HG03342 (cell line): ENCODE measurements at regions not wholly inside any gene's neighbourhood (a gene's known extent, or its start where the extent isn't known, plus 50 kb on each side); places are given as distances from the start of the nearest gene placed in this dataset.
"Not testable (repeated sequence)": the region's sequence is repeated elsewhere in the genome, so short reads cannot be mapped to it uniquely, and the experiment has no call there.

ENCODE experiments used
- ATAC-seq: cut with Tn5 transposase; IDR thresholded peaks from one replicate; pipeline ENCODE4 v1.9.1; 2021; ENCODE audit warnings: mild to moderate bottlenecking, moderate library complexity; ENCODE audit not compliant: unreplicated experiment

DNA sequence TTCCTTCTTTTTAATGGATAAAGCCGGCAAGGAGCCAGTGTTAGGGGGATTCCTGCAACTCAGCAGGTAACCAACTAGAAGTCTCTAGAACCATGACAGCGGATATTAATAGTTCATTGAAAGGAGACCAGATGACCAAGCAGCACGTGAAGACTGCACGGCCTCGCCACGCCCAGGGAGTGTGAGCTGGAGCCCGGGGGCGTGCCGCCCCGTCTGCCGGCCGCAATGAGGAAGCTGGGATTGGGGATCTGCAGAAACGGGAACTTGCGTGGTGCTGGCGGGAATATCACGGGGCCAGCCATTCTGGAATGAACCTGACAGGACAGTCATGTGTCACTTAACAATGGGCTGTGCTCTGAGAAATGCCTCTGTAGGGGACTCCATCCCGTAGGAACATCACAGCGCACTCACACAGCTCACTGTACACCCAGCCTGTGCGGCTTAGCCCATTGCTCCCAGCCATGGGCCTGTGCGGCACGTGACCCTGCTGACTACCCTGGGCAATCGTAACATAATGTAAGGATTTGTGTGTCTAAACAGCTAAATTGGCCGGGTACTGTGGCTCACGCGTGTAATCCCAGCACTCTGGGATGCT lies 4092.8 kb upstream of the TPTE start:
- not testable (repeated sequence) for ATAC-seq

DNA sequence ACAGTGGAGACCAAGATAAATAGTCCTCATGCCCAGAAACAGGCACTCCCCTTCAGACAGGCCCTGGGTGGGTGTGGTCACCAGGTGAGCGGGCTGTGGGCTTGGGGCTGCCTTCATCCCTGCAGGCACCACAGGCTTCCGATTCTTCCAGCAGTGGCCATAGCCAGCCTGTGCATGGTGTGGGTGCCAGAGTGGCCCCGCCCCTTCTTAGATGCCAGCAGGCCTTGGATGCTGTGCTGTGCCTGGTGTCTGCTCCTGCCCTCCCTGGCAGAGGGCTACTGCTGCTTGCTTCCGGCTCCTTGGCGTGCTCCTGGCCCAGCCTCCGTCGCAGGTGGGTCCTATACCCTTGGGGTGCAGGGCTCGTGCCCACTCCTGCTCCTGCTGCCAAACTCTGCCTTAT lies 4091.5 kb upstream of the TPTE start:
- not testable (repeated sequence) for ATAC-seq

DNA sequence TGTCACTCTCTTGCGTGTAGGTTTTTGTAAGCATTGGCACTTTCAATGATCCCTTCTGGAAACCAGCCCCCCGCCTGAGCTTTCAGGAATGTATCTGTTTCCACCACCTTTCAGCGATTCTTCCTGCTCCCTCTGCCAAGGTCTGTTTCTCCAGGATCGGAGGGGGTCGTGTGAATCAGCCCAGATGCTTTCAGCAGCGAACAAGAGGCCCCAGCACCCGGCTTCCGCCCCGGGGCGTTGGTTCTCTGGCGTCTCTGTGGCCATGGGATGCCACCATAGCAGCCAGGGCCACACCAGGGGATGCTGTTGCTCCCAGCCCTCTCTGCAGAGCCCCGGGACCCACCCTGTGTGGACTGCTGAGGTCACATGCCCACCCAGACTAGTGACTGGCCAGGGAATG lies 4088.2 kb upstream of the TPTE start:
- not testable (repeated sequence) for ATAC-seq

DNA sequence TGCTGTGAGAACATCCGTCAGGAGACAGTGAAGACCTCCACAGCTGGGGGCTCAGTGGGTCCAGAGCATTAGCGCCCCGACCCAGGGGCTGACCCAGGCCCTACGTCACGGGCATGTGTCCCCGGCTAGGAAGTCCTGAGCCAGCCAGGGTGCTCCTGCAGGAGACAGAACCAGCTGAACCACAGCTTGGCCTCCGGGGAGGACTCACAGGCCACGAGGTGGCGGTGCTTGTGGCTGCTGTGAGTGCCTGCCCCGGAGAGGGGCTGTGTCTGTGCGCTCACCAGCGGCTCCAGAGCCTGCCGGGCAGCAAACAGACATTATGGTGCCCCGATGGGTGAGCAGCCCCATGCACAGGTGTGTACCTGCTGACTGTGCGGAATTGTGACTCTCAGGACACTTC lies 4085.2 kb upstream of the TPTE start:
- not testable (repeated sequence) for ATAC-seq

DNA sequence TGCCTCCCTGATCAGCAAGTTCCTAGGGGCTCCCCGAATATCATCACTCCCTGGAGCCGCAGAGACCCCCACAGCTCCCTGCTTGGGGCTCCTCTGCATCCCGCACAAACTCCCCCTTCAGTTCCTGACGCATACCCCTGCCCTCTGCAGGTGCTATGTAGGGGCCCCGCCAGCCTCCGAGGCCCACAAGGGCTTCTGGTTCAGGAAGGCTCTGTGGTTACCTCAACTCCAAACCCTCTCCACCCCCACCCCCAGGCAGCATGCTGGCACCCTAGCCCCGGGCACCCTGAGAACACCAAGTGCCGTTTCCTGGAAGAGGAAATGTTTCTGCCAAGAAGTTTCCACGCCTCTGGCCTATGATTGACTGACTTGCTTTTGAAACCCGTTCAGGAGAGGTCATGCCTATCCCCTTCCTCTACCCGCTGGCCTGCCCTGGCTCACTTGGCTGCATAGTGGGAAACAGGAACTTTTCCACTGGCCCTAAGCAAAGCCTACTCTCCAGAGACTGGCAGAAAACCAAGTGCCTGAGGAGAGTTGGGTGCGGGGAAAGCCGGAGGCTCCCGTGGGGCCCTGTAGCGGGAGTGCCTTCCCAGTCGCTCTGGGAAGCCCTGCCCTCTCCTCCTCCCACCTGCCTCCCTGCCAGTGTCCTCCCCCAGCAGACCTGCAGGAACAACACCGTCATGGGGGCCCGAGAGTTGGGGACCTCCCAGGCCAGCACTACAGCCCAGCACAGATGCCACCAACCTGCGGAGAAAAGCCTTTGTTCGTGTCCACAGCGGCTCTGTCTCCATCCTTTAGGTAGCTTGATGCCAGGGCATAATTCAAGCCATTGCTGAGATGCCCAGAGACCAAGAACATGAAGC lies 4084.2 kb upstream of the TPTE start:
- not testable (repeated sequence) for ATAC-seq

DNA sequence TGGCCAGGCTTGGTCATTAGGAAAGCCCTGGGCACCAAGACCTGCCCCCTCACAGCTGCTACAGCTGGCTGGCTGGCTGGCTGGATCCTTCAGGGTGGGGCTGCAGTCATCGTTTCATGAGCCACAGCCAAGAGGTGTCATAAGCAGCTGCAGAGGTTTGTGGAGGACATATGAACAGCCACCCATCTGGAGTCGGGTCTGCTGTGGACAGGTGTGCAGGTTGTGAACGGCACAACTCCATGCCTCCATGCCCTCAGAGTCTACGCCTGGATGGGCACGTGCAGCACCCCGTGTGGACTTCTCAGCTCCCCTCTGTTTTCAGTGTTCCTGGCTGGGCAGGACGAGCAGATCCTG lies 4083.6 kb upstream of the TPTE start:
- not testable (repeated sequence) for ATAC-seq

DNA sequence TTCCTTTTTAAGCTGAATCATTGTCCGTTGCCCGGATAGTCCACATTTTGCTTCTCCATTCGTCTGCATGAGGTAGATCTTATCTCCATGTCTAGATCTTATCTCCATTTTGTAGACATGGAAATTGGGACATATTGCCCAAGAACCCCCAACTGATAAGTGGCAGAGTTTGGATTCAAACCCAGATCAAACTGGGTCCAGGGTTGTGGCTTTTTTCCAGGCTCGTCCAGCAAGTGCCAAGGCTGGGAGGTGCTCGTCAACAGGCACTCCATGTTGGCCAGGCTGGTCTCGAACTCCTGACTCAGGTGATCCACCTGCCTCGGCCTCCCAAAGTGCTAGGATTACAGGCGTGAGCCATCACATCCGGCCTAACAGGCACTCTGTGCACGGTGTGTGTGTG lies 4082.3 kb upstream of the TPTE start:
- ATAC-seq = not testable (repeated sequence)

DNA sequence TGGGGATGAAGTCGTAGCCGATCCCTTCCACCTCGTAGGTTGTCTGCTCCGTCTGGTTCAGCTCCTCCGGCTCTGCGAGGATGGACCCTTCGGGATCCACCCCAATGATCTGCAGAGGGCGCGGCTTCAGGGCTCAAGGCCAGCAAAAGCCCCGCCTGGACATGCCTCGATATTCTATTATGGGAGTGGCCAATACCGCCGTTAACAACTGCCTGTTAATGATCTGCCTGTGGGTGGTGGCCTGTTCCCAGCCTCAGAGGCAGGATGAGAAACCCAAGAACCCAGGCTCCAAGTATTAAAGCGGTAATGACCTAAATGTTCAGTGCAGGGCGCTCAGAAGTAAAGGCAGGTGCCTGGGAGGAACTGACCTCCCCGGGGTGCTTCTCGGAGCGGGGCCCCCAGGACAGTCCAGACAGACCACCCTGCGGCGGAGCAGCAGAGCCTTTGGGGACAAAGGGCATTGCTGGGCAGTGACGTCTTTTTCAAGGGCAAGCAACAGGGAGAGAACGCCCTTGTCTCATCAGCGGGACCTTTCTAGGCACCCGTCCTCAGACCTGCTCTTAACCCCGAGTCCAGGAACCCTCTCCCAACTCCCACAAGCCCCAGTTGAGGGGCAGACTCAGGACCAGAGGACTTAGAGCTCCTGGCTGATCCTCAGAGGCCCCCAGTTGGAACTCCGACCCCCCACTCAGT lies 4066.6 kb upstream of the TPTE start:
- ATAC-seq = not testable (repeated sequence)

DNA sequence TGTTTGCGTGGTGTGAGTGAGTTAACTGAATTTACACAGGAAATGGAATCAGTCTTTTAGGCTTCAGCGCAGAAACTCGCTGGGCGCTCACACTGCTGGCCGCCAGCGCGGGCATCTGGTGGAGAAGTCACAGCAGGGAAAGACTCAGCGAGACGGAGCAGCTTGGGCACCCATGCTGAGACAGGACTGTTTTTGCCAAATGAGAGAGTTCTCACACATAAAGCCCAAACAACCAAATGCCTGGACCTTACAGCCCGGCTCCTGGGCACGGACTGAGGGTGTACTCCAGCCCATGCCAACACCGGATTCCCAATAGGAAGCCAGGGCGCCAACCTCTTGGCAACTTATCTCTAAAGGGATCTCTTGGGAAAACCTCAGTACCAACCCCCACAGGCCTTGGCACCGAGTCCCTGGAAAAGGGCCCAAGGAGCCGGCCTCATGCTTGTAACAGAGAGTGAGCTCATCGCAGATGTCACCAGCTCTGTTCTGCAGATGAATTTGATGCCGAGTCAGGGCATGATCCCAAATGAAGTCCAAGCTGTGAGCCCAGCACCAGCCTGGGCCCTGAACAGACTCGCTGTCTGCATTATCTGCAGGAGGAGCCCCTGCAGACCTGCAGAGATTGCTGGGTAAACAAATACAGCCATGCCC lies 4065.2 kb upstream of the TPTE start:
- not testable (repeated sequence) for ATAC-seq

DNA sequence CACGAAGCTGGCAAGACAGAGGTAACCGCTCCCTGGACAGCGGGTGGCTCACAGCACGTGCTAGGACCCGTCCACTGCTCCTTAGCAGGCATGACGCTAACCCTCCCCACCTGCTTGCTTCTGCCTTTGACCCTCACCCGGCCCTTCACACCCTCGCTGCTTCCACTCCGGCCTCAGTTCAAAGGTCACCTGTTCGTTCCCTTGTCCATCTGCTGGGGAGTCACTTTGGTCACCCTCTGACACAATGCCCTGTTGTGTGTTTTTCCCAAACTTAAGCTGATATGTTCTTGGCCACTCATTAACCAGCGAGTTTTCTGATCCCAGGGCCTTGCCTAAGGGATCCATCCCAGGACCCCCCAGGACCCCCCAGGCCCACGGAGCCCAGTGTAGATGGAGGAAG lies 4061.6 kb upstream of the TPTE start:
- not testable (repeated sequence) for ATAC-seq

DNA sequence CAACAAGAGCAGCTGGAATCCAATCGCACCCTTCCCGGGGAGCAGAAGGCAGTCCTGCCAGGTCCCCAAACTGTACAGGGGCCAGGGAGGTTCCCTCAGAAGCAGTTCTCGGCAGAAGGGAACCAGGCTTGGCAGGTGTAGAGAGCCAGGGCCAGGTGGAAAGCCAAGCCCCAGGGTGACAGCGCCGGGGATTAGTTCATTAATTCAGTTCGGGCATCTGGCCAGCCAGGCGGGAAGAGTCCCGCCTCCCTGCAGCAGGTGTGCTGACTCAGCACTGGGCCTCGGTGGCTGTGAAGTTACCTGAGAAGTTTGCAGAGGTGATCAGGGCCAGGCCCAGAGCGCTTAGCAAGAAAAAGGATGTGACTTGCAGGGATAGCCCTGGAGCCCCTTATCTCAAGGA lies 4060.0 kb upstream of the TPTE start:
- not testable (repeated sequence) for ATAC-seq

DNA sequence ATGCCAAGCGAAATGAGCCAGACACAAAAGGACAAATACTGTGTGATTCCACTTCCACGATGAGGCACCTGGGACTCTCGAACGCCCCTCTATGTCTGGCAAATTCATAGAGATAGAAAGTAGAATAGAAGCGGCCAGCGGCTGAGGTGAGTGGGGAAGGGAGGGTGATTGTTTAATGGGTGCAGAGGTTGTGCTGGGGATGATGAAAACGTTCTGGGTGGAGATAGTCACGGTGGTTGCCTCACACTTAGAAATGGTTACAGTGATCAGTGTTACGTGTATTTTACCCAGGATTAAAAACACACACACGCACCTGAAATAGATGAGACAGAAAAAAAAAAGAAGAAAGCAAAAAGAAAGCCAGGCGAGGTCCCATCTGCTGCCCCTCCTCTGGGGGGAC lies 4057.0 kb upstream of the TPTE start:
- ATAC-seq = not testable (repeated sequence)

DNA sequence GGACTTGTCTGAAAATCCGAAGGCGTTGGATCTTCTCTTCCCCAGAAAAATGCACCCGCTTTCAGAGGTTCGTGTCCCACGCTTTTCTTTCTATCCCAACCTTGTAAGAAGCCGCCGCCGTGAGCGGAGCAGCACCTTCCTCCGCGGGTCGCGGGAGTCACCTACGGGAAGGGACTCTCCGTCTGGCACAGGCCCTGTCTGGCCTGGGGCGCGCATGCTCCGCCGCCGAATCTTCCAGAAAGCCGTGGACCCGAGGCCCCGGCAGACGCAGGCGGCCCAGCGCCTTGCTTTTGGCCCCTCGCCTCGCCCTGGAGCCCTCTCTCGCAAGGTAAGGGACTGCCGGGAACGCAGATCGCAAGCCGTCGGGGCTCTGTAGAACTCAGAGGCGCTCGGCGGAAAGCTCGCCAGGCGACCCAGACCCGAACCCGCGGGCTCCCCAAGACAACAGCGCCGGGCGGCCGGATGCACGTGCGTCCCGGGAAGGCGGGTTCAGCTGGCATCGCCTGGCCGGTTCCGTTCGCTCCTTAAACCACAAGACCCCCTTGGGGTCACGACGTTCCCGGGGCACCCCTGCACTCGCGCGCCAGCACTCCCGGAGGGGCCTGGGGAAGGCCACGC lies 4055.2 kb upstream of the TPTE start:
- not testable (repeated sequence) for ATAC-seq

DNA sequence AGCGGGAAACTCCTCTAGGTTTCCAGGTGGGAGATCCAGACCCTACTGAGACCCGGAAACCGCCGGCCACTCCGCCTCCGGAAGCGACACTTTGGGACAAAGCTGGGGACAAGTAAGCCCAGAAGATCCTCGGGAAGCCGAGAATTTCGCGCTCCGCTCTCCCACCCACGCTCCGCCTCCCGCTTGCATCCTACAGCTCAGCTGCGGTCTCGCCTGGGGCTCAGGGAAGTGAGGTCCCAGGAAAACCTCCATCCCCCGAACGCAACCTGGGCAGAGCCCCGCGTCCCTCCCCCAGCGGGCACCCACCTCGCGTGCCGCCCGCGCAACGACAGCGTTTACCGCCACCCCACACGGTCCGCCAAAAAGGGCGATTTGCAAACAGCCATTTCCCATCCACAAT lies 4054.7 kb upstream of the TPTE start:
- ATAC-seq = not testable (repeated sequence)

DNA sequence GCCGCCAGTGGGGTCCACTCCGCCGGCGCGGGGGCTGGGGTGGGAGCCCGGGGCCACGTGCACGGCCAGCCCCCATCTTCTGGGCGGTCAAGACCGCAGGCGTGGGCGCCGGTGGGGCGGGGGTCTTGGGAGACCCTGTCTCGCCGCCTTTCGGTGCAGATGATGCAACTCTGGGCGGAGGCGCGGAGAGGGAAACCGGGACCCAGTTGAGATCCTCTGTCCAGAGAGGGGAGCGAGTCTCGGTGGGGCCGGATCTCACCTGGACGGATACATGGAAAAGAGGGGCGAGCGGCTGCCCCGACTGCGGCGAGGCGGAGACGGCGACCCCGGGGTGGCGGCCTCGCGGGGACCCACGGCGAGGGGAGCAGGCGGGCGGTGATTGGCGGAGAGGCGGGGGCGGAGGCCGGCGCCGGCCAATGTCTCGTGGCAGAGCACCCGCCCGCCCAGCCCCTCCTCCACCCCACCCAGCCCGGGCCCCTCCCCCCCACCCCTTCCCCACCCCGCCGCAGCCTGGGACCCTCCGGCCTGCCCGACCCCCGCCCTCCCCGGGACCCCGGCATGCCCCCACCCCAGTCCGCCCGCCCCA lies 4054.1 kb upstream of the TPTE start:
- not testable (repeated sequence) for ATAC-seq

DNA sequence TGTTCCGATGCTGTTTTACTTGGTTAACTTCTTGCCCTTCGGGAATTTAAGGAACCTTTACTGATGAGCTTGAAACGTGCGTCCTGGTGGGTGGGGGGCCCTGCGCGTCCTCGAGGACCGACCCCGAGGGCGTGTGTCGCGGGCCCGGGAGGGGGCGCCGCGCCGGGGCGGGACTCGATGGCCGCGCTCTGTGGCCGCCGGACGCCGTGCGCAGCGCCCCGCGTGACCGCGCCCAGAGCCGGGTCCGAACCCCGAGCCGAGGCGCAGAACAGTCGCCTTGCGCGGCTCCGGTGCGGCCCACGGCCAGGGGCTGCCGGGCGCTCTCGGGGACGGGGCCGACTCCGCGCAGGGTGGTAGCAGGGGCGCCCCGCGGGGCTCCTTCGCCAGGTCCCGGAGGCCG lies 4053.5 kb upstream of the TPTE start:
- ATAC-seq = not testable (repeated sequence)

DNA sequence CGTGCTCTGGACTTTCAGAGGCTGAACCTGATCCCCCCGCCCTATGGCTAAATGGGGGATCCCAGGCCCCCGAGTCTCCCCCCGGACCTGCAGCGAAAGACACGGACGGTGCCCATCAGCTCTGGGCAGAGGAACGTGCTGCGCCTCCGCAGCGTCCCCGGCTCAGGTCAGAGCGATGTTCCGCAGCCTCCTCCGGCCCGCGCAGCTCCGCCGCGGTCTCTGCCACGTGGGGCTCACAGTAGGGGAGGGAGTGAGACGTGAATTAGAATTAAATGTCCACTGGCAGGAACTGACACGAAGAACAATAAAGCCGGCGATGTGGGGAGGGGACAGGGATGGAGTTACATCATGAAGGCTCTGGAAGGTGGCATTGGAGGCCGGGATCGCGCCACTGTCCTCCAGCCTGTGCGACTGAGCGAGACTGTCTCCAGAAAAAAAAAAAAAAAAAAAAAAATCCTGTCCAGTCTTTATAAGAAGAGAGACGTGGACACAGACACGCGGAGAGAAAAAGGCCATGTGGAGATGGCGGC lies 4053.0 kb upstream of the TPTE start:
- not testable (repeated sequence) for ATAC-seq

DNA sequence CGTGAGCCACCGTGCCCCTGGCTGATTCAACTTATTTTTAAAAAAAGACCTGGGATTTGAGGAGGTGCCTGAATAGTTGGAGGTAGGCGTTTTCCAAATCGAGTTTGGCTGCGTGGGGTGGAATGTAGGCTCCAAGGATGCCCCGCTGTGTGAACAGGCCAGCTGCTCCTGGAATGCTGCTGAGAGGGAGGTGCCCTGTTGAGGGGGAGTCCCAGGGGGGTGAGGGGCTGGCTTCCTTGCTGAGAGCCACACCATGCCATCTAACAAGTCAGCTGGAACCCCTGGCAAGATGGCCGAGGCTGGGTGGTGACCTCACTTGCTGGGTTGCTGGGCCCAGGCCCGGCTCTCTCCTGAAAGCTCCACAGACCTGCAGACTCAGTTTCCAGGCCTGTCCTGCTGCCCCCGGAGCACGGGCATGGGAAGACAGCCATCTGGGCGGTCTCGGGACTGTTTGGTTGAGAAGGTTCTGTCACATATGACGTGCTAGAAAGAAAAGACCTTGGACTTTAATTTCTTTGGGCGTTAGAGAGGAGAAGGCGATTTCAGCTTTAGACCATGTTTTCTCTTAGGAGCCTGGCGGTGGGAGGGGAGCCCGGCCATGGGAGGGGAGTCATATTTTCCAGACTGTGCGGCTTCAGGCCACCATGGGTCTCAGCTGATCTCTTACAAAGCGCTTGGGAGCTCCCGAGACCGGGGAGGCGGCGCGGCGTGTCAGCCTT lies 4047.0 kb upstream of the TPTE start:
- ATAC-seq = not testable (repeated sequence)

DNA sequence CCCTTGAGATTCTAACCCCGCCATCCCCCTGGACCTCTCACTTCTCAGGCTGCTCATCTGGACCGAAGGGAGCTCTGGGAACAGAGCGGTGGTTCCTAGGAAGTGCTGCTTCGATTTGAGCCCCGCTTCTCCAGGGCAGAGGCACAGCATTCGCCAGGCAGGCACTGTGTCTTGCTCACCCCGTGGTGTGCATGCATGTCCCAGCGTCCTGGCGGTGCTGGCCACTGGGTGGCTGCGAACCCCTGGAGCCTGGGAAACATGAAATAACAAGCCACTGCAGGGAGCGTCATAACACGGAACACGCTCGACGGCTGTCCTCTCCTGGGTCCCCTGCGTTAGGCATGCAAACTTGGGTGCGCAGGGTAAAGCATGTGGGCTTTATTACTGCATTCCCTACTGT lies 4040.3 kb upstream of the TPTE start:
- ATAC-seq = not testable (repeated sequence)

DNA sequence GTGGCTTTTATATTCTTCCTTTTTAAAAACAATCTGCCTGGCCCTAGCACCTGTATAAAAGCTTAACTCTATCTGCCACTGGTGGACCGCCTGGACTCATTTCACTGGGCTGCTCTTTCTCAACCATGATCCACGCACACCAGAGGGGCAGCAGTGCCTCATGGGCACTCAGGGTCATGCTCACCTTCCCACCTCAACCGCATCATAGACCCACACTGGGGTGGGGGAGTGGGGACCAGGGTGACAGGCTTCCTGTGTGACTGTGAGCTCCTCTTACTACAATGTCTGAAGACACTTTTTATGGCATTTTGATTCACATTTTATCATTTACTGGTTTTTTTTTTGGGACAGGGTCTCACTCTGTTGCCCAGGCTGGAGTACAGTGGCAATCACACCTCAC lies 4038.8 kb upstream of the TPTE start:
- not testable (repeated sequence) for ATAC-seq
